Natural killer cell (primary cell): ENCODE measurements at regions not wholly inside any gene's neighbourhood (a gene's known extent, or its start where the extent isn't known, plus 50 kb on each side); places are given as distances from the start of the nearest gene placed in this dataset.

Experiments
- ATAC-seq, 3 donors: fragments of 150-1000 bp in 2 of 3; fragments of 200-7000 bp in 1 of 3; cut with Tn5 transposase; 1 replicate in 1 of 3; 2 replicates in 2 of 3; pipeline ENCODE4 v1.10.0; 2021; ENCODE audit warnings: mild to moderate bottlenecking in 2 of 3, moderate library complexity in 2 of 3
- DNase-seq, 2 donors: peaks; one replicate each; pipeline versions ENCODE4 v3.0.0 to v3.0.0-alpha.2; 2013 to 2021; ENCODE audit warnings: mixed read lengths in 1 of 2
- H3K27ac ChIP-seq: one replicate; pipeline ENCODE4 v1.5.1; 2013; ENCODE audit warnings: mild to moderate bottlenecking, low read length
- H3K27me3 ChIP-seq: one replicate; pipeline ENCODE4 v1.6.1; 2013; ENCODE audit warnings: low read length; ENCODE audit not compliant: control insufficient read depth, insufficient read depth
- H3K36me3 ChIP-seq: one replicate; pipeline ENCODE4 v1.6.1; 2013; ENCODE audit warnings: low read length; ENCODE audit not compliant: control insufficient read depth, insufficient read depth
- H3K4me1 ChIP-seq: one replicate; pipeline ENCODE4 v1.6.1; 2013; ENCODE audit warnings: low read length; ENCODE audit not compliant: control insufficient read depth, insufficient read depth
- H3K4me3 ChIP-seq: one replicate; pipeline ENCODE4 v1.5.1; 2013; ENCODE audit warnings: low read length
- H3K9me3 ChIP-seq: one replicate; pipeline ENCODE4 v1.6.1; 2013; ENCODE audit warnings: low read length; ENCODE audit not compliant: control insufficient read depth, insufficient read depth
- H3K27ac Mint-ChIP-seq, 2 donors: one replicate each; pipeline ENCODE4 v1.8.0; 2022; ENCODE audit warnings: mild to moderate bottlenecking in 2 of 2, mixed read lengths in 2 of 2, moderate library complexity in 1 of 2
- H3K27me3 Mint-ChIP-seq, 2 donors: one replicate each; pipeline ENCODE4 v1.8.0; 2022; ENCODE audit warnings: low read depth in 2 of 2, mixed read lengths in 2 of 2
- H3K36me3 Mint-ChIP-seq: one replicate; pipeline ENCODE4 v1.8.0; 2022; ENCODE audit warnings: mixed read lengths
- H3K4me1 Mint-ChIP-seq, 2 donors: one replicate each; pipeline ENCODE4 v1.8.0; 2022; ENCODE audit warnings: mixed read lengths in 2 of 2
- H3K4me3 Mint-ChIP-seq: one replicate; pipeline ENCODE4 v1.8.0; 2022; ENCODE audit warnings: mild to moderate bottlenecking, moderate library complexity, mixed read lengths
- H3K9me3 Mint-ChIP-seq, 2 donors: one replicate each; pipeline ENCODE4 v1.8.0; 2022; ENCODE audit warnings: mixed read lengths in 2 of 2
- CTCF ChIP-seq: fragments of 200-600 bp; IDR thresholded peaks from one replicate; pipeline ENCODE4 v1.8.0; 2022; ENCODE audit warnings: antibody characterized with exemption
- WGBS: methylation state at CpG from one replicate; pipeline ENCODE4 v1.1.7; 2013; ENCODE audit warnings: missing lambda C conversion rate; ENCODE audit not compliant: insufficient coverage; 5-methylcytosine and 5-hydroxymethylcytosine counted together
- intact Hi-C: fragments of 100-400 bp; cut with micrococcal nuclease; formaldehyde crosslinking; loops from one replicate; pipeline ENCODE4 v1.14.2; 2022

DNA sequence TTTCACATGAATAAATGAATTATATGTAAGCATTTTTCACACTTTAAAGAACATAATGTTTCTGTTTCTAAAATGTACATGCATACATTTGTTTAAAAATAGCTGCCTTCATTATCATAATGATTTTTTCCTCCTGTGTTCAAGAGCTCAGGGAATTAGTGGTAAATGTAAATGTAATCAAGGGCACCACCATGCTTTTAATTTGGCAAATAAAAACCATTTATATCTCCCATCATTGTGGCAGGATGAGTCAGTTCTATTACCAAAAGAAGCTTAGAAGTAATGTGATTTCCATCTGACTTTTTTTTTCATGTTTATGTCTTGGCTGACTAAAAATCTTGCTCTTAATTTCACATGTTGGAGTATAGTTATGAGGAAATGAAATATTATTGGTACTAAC lies 176.1 kb downstream of the GXYLT1 start:
- Mint-ChIP-seq H3K27me3 (peaks cover 0 to 16% of the 10 kb centered on the region in 2 donors), H3K27ac (no peak overlapping the region)

DNA sequence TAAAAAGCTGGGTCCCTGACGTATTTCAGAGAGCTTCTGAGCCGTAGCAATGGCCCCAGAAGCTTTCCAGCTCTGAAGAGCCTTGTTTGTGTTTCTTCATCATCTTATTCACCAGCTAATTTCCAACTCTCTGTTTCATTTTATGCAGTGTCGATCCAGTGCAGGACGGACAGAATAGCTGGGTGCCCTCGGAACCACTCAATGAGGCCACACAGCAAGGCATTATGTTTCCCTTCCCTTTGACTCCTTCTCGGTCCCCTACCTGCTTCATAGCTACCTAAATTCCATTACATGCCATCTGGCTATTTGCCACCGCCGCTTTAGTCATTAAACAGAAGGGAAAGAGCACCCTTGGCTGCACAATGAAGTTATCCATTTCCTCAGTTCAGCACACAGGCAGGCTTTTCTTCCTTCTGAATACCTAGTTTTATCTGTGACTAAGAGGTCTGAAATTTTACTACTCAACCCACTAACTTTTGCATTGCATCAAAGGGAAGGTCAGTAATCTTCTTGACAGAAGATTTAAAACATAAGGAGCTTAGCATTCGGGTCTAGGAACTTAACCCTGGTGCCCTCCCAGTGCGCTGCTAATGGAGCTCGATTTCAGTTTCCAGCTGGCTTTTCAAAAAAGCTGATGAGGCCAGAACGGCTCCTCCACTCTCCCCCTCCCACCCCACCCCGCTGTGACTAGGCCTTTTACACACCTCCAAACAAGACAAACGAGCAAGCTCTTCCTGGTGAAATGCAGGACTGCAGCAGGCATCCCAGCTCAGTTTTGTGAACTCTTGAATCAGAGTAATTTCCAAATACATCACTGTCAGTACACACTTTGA lies 176.8 kb downstream of the GXYLT1 start:
- H3K9me3 Mint-ChIP-seq: no peaks in the 10 kb centered on the region
- no peak overlapping the region for H3K27ac Mint-ChIP-seq
- WGBS: 86% methylated on average over 14 of the region's 14 CpGs
- intact Hi-C loops: no loop called here
- no peaks in the 10 kb centered on the region for H3K9me3 ChIP-seq
- H3K27me3 ChIP-seq: no peaks in the 10 kb centered on the region
- H3K4me1 Mint-ChIP-seq: no peaks in the 10 kb centered on the region
- no peak overlapping the region for H3K4me3 ChIP-seq
- H3K27me3 Mint-ChIP-seq: peaks cover 0 to 16% of the 10 kb centered on the region in 2 donors
- no peak overlapping the region for H3K27ac ChIP-seq
- no peaks in the 10 kb centered on the region for H3K36me3 Mint-ChIP-seq
- no peak overlapping the region for H3K4me3 Mint-ChIP-seq
- no peaks in the 10 kb centered on the region for H3K36me3 ChIP-seq
- no peaks in the 10 kb centered on the region for H3K4me1 ChIP-seq
- no peak for DNase-seq
- TF ChIP-seq CTCF: no peak
- ATAC-seq: no peak

More for the DNA sequence above, 176.1 kb downstream of the GXYLT1 start:
- H3K27me3 ChIP-seq: no peaks in the 10 kb centered on the region
- ATAC-seq (no peak), DNase-seq (no peak)
- H3K4me3 Mint-ChIP-seq: no peak overlapping the region
- H3K4me1 Mint-ChIP-seq: no peaks in the 10 kb centered on the region
- H3K27ac ChIP-seq: no peak overlapping the region
- no peaks in the 10 kb centered on the region for H3K9me3 Mint-ChIP-seq
- no peaks in the 10 kb centered on the region for H3K36me3 Mint-ChIP-seq
- no peaks in the 10 kb centered on the region for H3K9me3 ChIP-seq
- intact Hi-C loops: no loop called here
- no peak overlapping the region for H3K4me3 ChIP-seq
- TF ChIP-seq CTCF: no peak
- H3K36me3 ChIP-seq: no peaks in the 10 kb centered on the region
- no peaks in the 10 kb centered on the region for H3K4me1 ChIP-seq

DNA sequence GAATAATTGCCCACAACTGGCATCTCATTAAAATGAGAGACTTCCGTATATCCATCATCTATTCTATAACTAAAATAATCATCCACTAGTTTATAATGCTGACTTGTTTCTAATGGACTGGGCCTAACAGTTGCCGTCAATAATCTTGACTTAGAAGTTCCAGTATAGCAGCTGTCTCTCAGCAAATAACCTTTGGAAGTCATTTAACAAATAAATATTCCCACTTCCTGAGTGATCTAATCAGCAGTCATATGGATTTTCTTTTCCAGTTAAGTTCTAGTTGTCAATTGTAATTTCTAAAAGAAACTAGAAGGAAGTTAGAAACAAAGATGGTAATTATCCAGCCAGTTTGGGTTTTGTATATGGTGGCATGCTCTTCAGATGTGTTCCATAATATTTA lies 177.8 kb downstream of the GXYLT1 start:
- H3K4me1 Mint-ChIP-seq: no peaks in the 10 kb centered on the region
- Histone ChIP-seq H3K4me3 (no peak overlapping the region), H3K9me3 (no peaks in the 10 kb centered on the region), H3K27me3 (no peaks in the 10 kb centered on the region), H3K36me3 (no peaks in the 10 kb centered on the region), H3K4me1 (no peaks in the 10 kb centered on the region), H3K27ac (no peak overlapping the region)
- H3K4me3 Mint-ChIP-seq: no peak overlapping the region
- no peaks in the 10 kb centered on the region for H3K9me3 Mint-ChIP-seq
- H3K27me3 Mint-ChIP-seq: peaks cover 0 to 16% of the 10 kb centered on the region in 2 donors
- intact Hi-C loops: no loop called here
- TF ChIP-seq CTCF: no peak
- DNase-seq (no peak), ATAC-seq (no peak)
- H3K27ac Mint-ChIP-seq: no peak overlapping the region
- WGBS: 91% methylated on average over 2 of the region's 2 CpGs
- no peaks in the 10 kb centered on the region for H3K36me3 Mint-ChIP-seq

GRCh38 chr12:41966001-41966400 lies 178.7 kb downstream of the GXYLT1 start:
- no peak overlapping the region for H3K27ac ChIP-seq
- Mint-ChIP-seq H3K27me3 (peaks cover 0 to 16% of the 10 kb centered on the region in 2 donors), H3K9me3 (no peaks in the 10 kb centered on the region), H3K27ac (no peak overlapping the region), H3K4me3 (no peak overlapping the region), H3K36me3 (no peaks in the 10 kb centered on the region), H3K4me1 (no peaks in the 10 kb centered on the region)
- H3K9me3 ChIP-seq: no peaks in the 10 kb centered on the region
- DNase-seq (no peak), ATAC-seq (no peak)
- H3K4me3 ChIP-seq: no peak overlapping the region
- intact Hi-C loops: no loop called here
- no peaks in the 10 kb centered on the region for H3K27me3 ChIP-seq
- 77% methylated on average over 2 of the region's 2 CpGs for WGBS
- no peak for TF ChIP-seq CTCF
- H3K4me1 ChIP-seq: no peaks in the 10 kb centered on the region
- no peaks in the 10 kb centered on the region for H3K36me3 ChIP-seq
